ENCODE measurements at regions not wholly inside any gene's neighbourhood (a gene's known extent, or its start where the extent isn't known, plus 50 kb on each side); places are given as distances from the start of the nearest gene placed in this dataset.
"Not testable (repeated sequence)": the region's sequence is repeated elsewhere in the genome, so short reads cannot be mapped to it uniquely, and the experiment has no call there.

GRCh38 chr10:3333426-3333825 lies 160.8 kb upstream of the PITRM1 start:
- in situ Hi-C loops (cut with HindIII; ENCODE audit: low sequenced_read_pairs), result no loop called here

DNA sequence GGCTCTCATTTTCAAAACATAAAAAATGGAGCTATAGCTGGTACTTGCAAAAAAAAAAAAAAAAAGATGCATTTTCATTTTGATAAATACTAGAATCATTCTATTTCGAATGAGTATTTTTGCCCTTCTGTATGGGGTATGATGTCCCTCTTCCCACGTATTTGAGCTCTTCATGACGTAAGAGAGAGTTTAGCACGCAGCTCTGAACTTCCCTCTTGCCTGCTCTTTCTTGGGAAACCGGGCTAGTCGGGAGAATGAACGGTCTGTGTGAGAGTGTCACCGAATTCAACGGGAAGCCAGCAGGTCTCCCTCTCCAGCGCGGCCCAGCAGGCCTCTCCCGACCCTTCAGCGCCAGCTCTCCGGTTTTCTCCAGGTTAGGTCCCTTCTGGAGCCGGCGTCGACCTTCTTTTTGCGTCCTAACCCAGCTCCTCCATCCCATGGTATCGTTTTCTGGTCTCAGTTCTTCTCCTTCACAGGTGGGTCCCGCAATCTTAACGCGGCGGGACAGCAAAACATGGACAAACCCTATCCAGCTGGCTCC lies 159.2 kb upstream of the PITRM1 start:
- in situ Hi-C loops (cut with HindIII; ENCODE audit: low sequenced_read_pairs), result no loop called here

- in situ Hi-C loops (cut with HindIII; ENCODE audit: low sequenced_read_pairs), result no loop called here
Observed at GRCh38 chr10:3331187-3331586, 158.6 kb upstream of the PITRM1 start.

DNA sequence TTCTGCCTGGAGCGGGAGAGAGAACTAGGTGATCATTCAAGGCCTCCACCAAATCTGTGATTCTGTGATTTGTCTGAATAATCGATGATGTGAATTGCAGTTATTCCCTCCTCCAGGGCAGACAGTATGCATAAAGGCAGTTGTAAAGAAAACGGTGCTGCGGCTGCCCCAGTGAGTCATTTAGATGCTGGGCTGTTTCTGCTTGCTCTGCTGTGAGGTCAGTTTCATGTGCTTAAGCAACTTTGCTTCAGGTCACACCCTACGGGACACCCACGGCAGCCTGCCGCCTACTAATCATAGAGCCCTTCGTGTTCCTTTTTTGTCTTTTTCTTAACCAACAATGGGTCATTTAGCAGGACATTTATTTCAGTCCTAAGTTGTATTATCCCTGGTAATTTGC lies 158.1 kb upstream of the PITRM1 start:
- in situ Hi-C loops (cut with HindIII; ENCODE audit: low sequenced_read_pairs), result no loop called here

GRCh38 chr10:3325954-3326750 lies 153.6 kb upstream of the PITRM1 start:
- in situ Hi-C loops (cut with HindIII; ENCODE audit: low sequenced_read_pairs), result no loop called here

GRCh38 chr10:3324612-3325038 lies 152.0 kb upstream of the PITRM1 start:
- in situ Hi-C loops (cut with HindIII; ENCODE audit: low sequenced_read_pairs), result no loop called here

- in situ Hi-C loops (cut with HindIII; ENCODE audit: low sequenced_read_pairs), result no loop called here
Observed at GRCh38 chr10:3323865-3324498, 151.4 kb upstream of the PITRM1 start.

DNA sequence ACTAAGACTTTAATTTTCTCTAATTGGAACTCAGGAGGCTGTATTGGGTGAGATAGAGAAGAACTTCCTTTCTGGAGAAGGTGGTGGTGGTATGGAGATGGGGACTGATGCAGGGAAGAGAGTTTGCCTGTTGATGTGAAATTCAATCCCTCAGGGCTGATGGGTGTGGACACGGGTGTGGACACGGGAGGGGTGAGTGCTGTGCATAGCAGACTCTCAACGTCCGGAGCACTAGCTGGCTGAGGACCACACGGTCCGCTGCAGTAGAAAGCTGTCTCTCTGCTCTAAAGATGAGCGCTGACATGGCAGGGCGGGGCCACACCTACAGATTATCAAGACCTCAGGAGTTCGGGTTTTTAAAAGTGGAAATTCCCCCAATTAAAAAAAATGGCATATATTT lies 148.5 kb upstream of the PITRM1 start:
- in situ Hi-C loops (cut with HindIII; ENCODE audit: low sequenced_read_pairs), result no loop called here

DNA sequence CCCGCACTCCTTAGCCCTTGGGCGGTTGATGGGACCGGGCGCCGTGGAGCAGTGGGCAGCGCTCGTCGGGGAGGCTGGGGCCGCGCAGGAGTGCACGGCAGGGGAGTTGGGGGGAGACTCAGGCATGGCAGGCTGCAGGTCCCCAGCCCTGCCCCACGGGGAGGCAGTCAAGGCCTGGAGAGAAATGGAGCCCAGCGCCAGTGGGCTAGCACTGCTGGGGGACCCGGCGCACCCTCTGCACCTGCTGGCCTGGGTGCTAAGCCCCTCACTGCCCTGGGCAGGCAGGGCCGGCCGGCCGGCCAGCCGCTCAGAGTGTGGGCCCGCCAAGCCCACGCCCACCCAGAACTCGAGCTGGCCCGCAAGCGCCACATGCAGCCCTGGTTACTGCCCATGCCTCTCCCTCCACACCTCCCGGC lies 147.2 kb upstream of the PITRM1 start:
- in situ Hi-C loops (cut with HindIII; ENCODE audit: low sequenced_read_pairs), result no loop called here

GRCh38 chr10:3318480-3318807 lies 145.9 kb upstream of the PITRM1 start:
- in situ Hi-C loops (cut with HindIII; ENCODE audit: low sequenced_read_pairs), result not testable (repeated sequence)

DNA sequence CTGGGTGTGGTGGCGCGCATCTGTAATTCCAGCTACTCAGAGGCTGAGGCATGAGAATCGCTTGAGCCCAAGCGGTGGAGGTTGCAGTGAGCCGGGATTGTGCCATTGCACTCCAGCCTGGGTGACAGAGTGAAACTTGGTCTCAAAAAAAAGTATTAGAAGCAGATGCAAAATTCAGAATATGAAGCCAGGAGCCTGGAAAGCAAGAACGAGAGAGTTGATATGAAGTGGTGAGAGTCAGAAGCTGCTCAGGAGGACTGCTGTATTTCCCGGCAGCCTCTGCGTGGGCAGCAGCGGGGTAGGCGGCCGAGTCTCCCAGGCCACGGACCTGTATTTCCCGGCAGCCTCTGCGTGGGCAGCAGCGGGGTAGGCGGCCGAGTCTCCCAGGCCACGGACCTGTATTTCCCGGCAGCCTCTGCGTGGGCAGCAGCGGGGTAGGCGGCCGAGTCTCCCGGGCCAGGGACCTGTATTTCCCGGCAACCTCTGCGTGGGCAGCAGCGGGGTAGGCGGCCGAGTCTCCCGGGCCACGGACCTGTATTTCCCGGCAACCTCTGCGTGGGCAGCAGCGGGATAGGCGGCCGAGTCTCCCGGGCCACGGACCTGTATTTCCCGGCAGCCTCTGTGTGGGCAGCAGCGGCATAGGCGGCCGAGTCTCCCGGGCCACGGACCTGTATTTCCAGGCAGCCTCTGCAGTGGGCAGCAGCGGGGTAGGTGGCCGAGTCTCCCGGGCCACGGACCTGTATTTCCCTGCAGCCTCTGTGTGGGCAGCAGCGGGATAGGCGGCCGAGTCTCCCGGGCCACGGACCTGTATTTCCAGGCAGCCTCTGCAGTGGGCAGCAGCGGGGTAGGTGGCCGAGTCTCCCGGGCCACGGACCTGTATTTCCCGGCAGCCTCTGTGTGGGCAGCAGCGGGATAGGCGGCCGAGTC lies 145.2 kb upstream of the PITRM1 start:
- in situ Hi-C loops (cut with HindIII; ENCODE audit: low sequenced_read_pairs), result not testable (repeated sequence)

DNA sequence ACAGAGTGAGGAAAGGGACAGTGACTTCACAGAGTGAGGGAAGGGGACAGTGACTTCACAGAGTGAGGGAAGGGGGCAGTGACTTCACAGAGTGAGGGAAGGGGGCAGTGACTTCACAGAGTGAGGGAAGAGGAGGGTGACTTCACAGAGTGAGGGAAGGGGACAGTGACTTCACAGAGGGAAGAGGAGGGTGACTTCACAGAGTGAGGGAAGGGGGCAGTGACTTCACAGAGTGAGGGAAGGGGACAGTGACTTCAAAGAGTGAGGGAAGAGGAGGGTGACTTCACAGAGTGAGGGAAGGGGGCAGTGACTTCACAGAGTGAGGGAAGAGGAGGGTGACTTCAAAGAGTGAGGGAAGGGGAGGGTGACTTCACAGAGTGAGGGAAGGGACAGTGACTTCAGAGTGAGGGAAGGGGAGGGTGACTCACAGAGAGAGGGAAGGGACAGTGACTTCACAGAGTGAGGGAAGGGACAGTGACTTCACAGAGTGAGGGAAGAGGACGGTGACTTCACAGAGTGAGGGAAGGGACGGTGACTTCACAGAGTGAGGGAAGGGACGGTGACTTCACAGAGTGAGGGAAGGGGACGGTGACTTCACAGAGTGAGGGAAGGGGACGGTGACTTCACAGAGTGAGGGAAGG lies 142.0 kb upstream of the PITRM1 start:
- in situ Hi-C loops (cut with HindIII; ENCODE audit: low sequenced_read_pairs), result loop anchor here (5.0 kb wide), 2 partner anchors 52 to 83 kb away; no protein-coding TSS in a partner anchor

- in situ Hi-C loops (cut with HindIII; ENCODE audit: low sequenced_read_pairs), result loop anchor here (5.0 kb wide), 2 partner anchors 52 to 83 kb away; no protein-coding TSS in a partner anchor
Observed at GRCh38 chr10:3313784-3314444, 141.3 kb upstream of the PITRM1 start.

DNA sequence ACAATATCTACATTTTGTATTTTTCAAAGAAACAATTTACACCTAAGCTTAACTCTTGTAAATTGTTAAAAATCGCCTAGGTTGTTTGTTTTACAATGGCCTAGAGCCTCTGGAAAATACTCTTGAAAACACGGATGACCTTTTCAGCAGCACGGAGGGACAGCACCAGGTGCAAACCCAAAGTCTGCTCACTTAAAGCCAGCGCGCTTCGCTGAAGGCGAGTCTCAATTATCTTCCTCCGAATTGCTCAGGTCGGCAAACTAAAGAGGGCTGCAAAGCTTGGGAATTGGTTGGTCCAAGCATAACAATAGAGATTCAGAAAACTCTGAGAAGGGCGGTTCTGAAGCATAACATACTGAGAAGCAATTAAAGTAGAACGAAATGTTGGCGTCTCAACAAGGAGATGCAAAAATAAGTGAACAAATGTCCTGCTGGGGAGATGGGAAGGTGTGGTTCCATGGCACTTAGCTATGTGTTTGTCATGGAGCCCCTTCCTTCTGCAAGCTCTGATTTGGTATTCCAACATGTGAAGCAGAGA lies 139.9 kb upstream of the PITRM1 start:
- in situ Hi-C loops (cut with HindIII; ENCODE audit: low sequenced_read_pairs), result loop anchor here (5.0 kb wide), 2 partner anchors 50 to 85 kb away; no protein-coding TSS in a partner anchor

GRCh38 chr10:3310016-3310784 lies 137.6 kb upstream of the PITRM1 start:
- in situ Hi-C loops (cut with HindIII; ENCODE audit: low sequenced_read_pairs), result loop anchor here (5.0 kb wide), 2 partner anchors 48 to 87 kb away; no protein-coding TSS in a partner anchor

GRCh38 chr10:3306050-3306449 lies 133.5 kb upstream of the PITRM1 start:
- in situ Hi-C loops (cut with HindIII; ENCODE audit: low sequenced_read_pairs), result no loop called here

- in situ Hi-C loops (cut with HindIII; ENCODE audit: low sequenced_read_pairs), result no loop called here
Observed at GRCh38 chr10:3295582-3296151, 123.1 kb upstream of the PITRM1 start.

GRCh38 chr10:3294919-3295581 lies 122.5 kb upstream of the PITRM1 start:
- in situ Hi-C loops (cut with HindIII; ENCODE audit: low sequenced_read_pairs), result no loop called here

All from endothelial cell of hepatic sinusoid (primary cell).